ENCODE measurements at regions not wholly inside any gene's neighbourhood (a gene's known extent, or its start where the extent isn't known, plus 50 kb on each side); places are given as distances from the start of the nearest gene placed in this dataset.

- no peak overlapping the region for H3K27ac ChIP-seq
- intact Hi-C loops (cut with DNase I; ENCODE audit: low total_unique reads) = no loop called here
- DNase-seq = no peak
- H3K36me3 ChIP-seq = no peaks in the 10 kb centered on the region
- no peaks in the 10 kb centered on the region for H3K27me3 ChIP-seq
- TF ChIP-seq, protein P1, sequence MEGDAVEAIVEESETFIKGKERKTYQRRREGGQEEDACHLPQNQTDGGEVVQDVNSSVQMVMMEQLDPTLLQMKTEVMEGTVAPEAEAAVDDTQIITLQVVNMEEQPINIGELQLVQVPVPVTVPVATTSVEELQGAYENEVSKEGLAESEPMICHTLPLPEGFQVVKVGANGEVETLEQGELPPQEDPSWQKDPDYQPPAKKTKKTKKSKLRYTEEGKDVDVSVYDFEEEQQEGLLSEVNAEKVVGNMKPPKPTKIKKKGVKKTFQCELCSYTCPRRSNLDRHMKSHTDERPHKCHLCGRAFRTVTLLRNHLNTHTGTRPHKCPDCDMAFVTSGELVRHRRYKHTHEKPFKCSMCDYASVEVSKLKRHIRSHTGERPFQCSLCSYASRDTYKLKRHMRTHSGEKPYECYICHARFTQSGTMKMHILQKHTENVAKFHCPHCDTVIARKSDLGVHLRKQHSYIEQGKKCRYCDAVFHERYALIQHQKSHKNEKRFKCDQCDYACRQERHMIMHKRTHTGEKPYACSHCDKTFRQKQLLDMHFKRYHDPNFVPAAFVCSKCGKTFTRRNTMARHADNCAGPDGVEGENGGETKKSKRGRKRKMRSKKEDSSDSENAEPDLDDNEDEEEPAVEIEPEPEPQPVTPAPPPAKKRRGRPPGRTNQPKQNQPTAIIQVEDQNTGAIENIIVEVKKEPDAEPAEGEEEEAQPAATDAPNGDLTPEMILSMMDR (IDR thresholded peaks at IDR 0.05) = no peak
- H3K4me1 ChIP-seq = no peaks in the 10 kb centered on the region
- H3K4me3 ChIP-seq = no peak overlapping the region
- no peaks in the 10 kb centered on the region for H3K9me3 ChIP-seq
These were observed 104.1 kb upstream of the ITPRID2 start for GRCh38 chr2:181787310-181788048.

DNA sequence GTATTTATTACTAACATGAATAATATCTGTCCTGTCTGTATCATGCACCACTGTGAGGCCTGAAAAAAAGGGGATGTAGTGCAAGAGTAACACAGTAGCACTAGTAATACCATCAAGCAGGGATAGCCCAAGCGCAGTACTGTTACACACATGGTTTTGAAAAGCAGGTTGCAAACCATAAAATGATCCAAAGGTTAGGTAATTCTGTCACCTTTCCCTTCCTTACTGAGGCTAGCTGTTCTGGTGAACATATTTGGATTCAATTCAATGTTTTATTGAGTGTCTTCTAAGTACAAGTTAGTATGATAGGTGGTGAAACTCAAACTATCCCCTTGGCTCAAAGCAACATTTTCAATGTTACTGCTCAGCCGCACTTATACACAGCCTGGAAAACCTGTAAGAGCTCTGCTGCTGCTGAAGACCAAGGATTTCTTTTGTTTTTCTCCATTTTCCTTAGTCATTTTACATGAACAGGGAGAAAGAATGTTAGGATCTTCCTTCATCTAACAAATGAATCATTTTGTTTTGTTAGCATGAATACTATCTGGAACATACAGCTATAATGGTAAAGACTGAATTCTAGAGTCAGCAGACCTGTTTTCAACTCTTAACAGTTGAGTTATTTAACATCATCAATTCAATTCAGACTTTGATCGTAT, 102.5 kb upstream of the ITPRID2 start:
- Histone ChIP-seq H3K4me3 (no peak overlapping the region), H3K9me3 (no peaks in the 10 kb centered on the region), H3K36me3 (no peaks in the 10 kb centered on the region), H3K27me3 (no peaks in the 10 kb centered on the region), H3K27ac (no peak overlapping the region), H3K4me1 (no peaks in the 10 kb centered on the region)
- intact Hi-C loops (cut with DNase I; ENCODE audit: low total_unique reads) = no loop called here
- TF ChIP-seq, protein P1 (IDR thresholded peaks at IDR 0.05) = no peak
- DNase-seq = no peak

DNA sequence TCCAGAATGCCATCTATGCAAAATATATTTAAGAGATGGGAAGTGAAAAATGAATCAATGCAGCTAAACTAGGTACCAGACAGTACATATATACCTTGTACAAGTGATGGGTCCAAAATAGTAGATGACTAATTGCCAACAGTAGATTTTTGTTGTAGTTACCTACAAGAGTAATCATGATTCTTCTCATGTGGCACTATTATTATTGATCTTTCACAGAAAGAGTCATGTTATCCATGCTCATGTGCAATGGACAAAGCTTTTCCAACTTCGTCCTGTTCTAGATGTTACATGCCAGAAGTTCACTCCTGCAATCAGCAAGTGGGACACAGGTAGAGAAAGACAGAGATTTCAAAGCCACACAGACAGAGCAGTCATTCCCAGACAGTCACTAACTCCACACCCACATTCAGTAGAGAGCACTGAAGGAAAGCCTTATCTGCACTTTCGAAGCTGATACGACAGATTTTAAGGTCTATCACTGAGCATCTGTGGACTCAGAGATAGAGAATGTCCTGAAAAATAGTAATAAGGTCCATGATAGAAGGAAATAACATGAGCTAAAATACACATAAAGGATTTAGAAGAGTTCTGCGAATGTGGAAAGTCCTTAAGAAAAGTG, 101.6 kb upstream of the ITPRID2 start:
- H3K4me1 ChIP-seq = no peaks in the 10 kb centered on the region
- no peak overlapping the region for H3K4me3 ChIP-seq
- H3K27ac ChIP-seq = no peak overlapping the region
- TF ChIP-seq, protein P1 (IDR thresholded peaks at IDR 0.05) = no peak
- no peaks in the 10 kb centered on the region for H3K36me3 ChIP-seq
- no peak for DNase-seq
- H3K27me3 ChIP-seq = no peaks in the 10 kb centered on the region
- H3K9me3 ChIP-seq = no peaks in the 10 kb centered on the region
- intact Hi-C loops (cut with DNase I; ENCODE audit: low total_unique reads) = no loop called here

GRCh38 chr2:181790716-181791649, 100.5 kb upstream of the ITPRID2 start:
- Histone ChIP-seq H3K36me3 (no peaks in the 10 kb centered on the region), H3K9me3 (no peaks in the 10 kb centered on the region), H3K27me3 (no peaks in the 10 kb centered on the region), H3K4me3 (no peak overlapping the region), H3K4me1 (no peaks in the 10 kb centered on the region), H3K27ac (no peak overlapping the region)
- DNase-seq = no peak
- intact Hi-C loops (cut with DNase I; ENCODE audit: low total_unique reads) = no loop called here
- TF ChIP-seq, protein P1 (IDR thresholded peaks at IDR 0.05) = no peak

- Histone ChIP-seq H3K4me1 (no peaks in the 10 kb centered on the region), H3K9me3 (no peaks in the 10 kb centered on the region), H3K36me3 (no peaks in the 10 kb centered on the region), H3K27me3 (no peaks in the 10 kb centered on the region), H3K27ac (no peak overlapping the region), H3K4me3 (no peak overlapping the region)
- TF ChIP-seq, protein P1 (IDR thresholded peaks at IDR 0.05) = no peak
- intact Hi-C loops (cut with DNase I; ENCODE audit: low total_unique reads) = no loop called here
- no peak for DNase-seq
These were observed 98.6 kb upstream of the ITPRID2 start for GRCh38 chr2:181792906-181793305.

Measured in tibial artery (tissue), 4 donors.